ENCODE measurements at regions not wholly inside any gene's neighbourhood (a gene's known extent, or its start where the extent isn't known, plus 50 kb on each side); places are given as distances from the start of the nearest gene placed in this dataset.
"Not testable (repeated sequence)": the region's sequence is repeated elsewhere in the genome, so short reads cannot be mapped to it uniquely, and the experiment has no call there.

GRCh38 chr5:106628456-106628855, 1042.3 kb downstream of the EFNA5 start:
- TF ChIP-seq PRDM10 (tag by site-specific recombination; IDR thresholded peaks at IDR 0.05); ZNF16 (tag by site-specific recombination; IDR thresholded peaks at IDR 0.05; ENCODE audit: low read depth); ZBTB49 (tag by site-specific recombination; IDR thresholded peaks at IDR 0.05; ENCODE audit: low read depth): not testable (repeated sequence)

Measured in HEK293 (cell line).